GM12872 (cell line): ENCODE measurements at regions not wholly inside any gene's neighbourhood (a gene's known extent, or its start where the extent isn't known, plus 50 kb on each side); places are given as distances from the start of the nearest gene placed in this dataset.

ENCODE experiments used
- TF ChIP-seq, protein P1 (sequence below): IDR thresholded peaks from 3 replicates; pipeline ENCODE4 v1.5.1; 2011; ENCODE audit warnings: low read depth, mild to moderate bottlenecking, low read length, moderate library complexity; ENCODE audit not compliant: insufficient read depth

DNA sequence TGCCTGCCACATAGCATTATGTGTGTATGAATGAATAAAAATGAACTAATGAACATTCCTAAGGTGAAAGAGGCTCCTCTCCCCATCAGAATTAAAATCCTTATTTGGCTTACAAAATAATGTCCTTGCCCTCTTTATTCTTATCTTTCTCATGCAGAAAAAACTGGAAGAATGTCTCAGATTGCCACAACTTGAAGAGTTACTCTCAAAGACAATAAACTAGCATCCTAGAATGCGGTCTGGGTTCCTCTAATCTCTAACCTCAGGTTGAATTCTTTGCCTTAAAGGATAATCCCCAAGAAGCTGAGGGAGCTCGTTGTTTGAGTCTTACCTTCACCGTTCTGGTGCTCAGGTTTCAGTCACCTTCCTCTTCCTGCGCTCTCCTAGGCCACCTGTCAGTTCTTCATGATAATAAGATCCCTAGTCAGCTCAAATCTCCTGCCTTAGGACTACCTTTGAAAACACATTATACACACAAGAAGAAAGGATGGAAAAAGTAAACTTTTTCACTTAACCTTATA, 147.1 kb downstream of the PHLDA1 start:
- TF ChIP-seq, protein P1, sequence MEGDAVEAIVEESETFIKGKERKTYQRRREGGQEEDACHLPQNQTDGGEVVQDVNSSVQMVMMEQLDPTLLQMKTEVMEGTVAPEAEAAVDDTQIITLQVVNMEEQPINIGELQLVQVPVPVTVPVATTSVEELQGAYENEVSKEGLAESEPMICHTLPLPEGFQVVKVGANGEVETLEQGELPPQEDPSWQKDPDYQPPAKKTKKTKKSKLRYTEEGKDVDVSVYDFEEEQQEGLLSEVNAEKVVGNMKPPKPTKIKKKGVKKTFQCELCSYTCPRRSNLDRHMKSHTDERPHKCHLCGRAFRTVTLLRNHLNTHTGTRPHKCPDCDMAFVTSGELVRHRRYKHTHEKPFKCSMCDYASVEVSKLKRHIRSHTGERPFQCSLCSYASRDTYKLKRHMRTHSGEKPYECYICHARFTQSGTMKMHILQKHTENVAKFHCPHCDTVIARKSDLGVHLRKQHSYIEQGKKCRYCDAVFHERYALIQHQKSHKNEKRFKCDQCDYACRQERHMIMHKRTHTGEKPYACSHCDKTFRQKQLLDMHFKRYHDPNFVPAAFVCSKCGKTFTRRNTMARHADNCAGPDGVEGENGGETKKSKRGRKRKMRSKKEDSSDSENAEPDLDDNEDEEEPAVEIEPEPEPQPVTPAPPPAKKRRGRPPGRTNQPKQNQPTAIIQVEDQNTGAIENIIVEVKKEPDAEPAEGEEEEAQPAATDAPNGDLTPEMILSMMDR = no peak

DNA sequence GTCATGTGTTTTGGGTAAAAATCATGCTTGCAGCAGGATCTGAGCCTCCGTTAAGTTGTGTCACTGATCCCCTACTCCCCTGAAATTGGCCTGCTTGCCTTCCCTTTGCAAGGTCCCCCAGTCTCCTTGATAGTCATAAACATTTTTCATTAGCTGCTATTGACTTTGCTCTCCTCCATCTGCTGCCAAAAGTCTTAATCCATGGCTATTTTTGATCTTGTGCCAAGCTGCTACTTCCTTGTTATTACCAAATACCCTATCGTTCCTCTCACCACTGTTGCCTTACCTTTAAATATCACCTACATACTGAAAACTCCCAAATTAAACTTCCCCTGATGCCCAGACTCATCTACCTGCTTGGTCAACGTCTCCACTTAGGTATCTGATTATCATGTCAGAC, 148.3 kb downstream of the PHLDA1 start:
- TF ChIP-seq, protein P1 = no peak

DNA sequence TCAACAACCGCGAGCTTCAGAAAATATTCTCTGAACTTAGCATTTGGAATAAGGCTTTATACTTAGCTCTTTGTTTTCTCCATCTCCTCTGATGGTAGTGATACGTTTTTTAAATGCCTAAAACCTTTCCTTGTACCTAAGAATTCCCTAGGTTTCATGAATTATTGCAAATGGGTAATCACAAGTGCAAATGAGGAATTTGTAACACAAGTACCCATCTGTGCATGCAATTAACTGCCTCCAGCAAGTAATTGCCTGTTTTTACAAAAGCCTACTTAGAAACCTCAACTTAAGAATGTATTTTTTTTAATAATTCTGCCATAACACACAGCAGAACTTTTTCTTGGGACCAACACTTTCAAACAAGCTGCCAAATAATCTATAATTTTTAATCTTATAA, 149.2 kb downstream of the PHLDA1 start:
- TF ChIP-seq, protein P1 = no peak

DNA sequence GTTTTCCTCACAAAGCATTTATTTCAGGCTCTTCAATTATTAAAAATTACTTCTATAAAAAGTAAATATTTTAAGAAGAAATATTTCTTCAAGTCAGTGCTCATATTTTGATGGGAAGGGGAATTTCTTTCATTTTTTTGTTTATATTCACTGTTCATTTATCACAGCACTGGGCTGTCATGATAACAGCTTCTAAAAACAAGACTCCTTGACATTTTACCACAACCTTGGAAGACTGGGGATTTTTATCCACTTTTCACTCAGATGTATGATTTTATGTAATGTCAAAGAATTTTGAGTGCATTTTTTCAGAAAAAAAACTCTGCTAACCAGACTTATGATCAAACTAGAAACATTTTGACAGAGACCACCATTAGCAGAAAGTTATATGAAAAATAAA, 149.7 kb downstream of the PHLDA1 start:
- TF ChIP-seq, protein P1 = no peak

DNA sequence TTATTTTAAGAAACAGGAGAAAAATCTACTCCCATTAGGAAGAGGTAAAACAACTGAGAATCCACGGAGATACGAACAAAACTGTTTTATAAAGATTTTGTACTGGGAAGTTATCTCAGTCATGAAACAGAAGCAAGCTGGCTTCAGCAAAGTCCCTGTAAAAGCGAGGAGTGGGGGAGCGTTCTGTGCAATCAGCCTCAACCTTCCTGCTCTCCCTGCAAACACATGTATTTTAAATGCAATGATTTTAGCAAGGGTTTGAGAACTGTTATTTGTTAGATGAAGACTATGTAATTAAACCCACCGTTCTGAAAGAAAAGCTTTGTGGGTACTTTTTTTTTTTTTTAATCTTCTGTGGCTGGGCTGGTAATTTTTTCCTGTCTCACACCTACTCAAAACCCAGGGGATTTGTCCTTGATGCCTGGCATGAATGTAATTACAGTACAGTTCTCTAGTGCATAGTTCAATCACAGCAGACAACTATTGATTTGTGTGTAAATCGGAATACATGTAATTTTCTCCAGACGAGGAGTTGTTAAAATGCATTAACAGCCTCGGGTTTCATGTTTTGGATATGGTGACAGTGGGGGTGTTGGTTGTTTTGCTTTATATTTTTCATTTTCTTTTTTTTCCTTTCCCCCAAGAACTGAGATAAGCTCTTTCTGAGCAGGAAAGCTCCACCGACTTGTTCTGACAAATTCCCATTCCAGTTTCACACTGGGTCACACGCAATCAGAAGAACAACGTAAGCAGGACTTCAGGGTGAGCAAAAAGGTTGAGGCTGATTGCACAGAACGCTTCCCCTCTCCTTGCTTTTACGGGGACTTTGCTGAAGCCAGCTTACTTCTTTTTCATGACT, 153.6 kb downstream of the PHLDA1 start:
- TF ChIP-seq, protein P1 = no peak

DNA sequence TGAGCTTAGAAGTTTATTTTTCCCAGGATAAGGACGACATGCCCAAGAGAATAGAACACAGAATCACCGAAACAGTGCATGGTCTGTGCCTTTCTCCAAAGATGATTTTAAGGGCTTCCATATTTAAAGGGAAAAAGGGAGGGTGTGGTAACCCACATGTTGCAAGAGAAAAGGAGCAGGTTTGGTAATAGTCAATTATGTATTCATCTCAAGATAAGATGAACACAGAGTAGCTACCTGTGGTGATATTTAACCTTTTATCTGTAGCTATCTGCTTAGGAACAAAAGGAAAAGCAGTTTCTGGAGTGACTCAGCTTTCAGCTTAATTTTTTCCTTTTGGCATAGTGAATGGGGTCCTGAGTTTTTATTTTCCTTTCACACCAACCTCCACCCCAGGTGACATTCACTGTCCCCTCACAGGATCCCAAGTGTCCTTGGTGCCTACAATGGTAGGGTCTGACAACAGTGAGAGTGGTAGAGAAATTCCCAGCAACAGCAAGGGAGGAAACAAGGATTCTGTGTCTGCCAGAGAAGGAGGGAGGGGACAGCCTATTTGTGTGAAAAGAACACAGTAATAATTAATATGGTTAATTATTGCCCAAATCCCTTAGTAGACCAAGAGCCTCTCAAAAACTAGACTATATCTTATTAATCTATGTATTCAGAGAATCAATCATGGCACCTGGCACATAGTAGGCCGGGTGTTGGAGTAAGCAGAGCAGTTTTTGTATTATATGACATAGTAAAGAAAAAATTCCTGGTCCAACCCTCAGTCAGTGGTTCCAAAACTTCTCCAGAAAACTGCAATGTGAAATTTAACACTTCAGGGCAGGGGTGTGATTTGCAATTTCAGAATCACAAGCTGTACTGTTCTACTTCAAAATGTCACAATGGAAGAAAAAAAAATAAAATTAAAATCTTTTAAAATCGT, 154.5 kb downstream of the PHLDA1 start:
- TF ChIP-seq, protein P1 = no peak

DNA sequence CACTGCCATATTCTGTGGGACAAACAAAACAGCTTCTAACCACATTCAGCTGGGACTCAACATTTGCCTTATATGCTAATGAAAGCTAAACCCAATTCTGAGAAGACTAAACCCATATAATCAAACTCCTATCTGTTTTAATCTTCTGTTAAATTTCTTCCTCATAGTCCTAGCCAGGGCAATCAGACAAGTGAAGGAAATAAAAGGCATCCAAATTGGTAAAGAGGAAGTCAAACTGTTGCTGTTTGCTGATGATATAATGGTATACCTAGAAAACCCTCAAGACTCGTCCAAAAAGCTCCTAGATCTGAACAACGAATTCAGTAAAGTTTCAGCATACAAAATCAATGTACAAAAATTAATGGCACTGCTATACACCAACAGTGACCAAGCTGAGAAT, 157.1 kb downstream of the PHLDA1 start:
- TF ChIP-seq, protein P1 = no peak
